Endodermal cell (in vitro differentiated cells): ENCODE measurements at regions not wholly inside any gene's neighbourhood (a gene's known extent, or its start where the extent isn't known, plus 50 kb on each side); places are given as distances from the start of the nearest gene placed in this dataset.

Experiments
- DNase-seq: peaks from one replicate; pipeline ENCODE4 v3.0.0-alpha.2; 2017
- H3K27ac ChIP-seq: 2 replicates; pipeline ENCODE4 v1.5.1; 2013; ENCODE audit warnings: mild to moderate bottlenecking, low read depth, low read length, moderate library complexity
- H3K27me3 ChIP-seq: 2 replicates; pipeline ENCODE4 v1.6.1; 2013; ENCODE audit warnings: mild to moderate bottlenecking, low read length, moderate library complexity; ENCODE audit not compliant: insufficient read depth, control insufficient read depth, poor library complexity, severe bottlenecking
- H3K36me3 ChIP-seq: 2 replicates; pipeline ENCODE4 v1.7.0; 2013; ENCODE audit warnings: mild to moderate bottlenecking, low read length, moderate library complexity; ENCODE audit not compliant: control insufficient read depth, insufficient read depth
- H3K4me1 ChIP-seq: one replicate; pipeline ENCODE4 v1.7.0; 2013; ENCODE audit warnings: low read length; ENCODE audit not compliant: control insufficient read depth, insufficient read depth
- H3K4me3 ChIP-seq: 2 replicates; pipeline ENCODE4 v1.5.1; 2013; ENCODE audit warnings: mild to moderate bottlenecking, low read length, moderate library complexity
- H3K9ac ChIP-seq: 2 replicates; pipeline ENCODE4 v1.6.1; 2013; ENCODE audit warnings: mild to moderate bottlenecking, low read length, moderate library complexity; ENCODE audit not compliant: poor library complexity, severe bottlenecking; ENCODE audit errors: extremely low read depth
- H3K9me3 ChIP-seq: 2 replicates; pipeline ENCODE4 v1.6.1; 2013; ENCODE audit warnings: mild to moderate bottlenecking, low read length, moderate library complexity; ENCODE audit not compliant: control insufficient read depth
- H3K27ac Mint-ChIP-seq: 2 replicates; pipeline ENCODE4 v1.8.0; 2020; ENCODE audit warnings: mixed read lengths
- H3K27me3 Mint-ChIP-seq: 2 replicates; pipeline ENCODE4 v1.8.0; 2021; ENCODE audit warnings: mild to moderate bottlenecking, mixed read lengths; ENCODE audit not compliant: insufficient read depth
- H3K36me3 Mint-ChIP-seq: 2 replicates; pipeline ENCODE4 v1.8.0; 2020; ENCODE audit warnings: low read depth, mixed read lengths
- H3K4me1 Mint-ChIP-seq: 2 replicates; pipeline ENCODE4 v1.8.0; 2020; ENCODE audit warnings: mixed read lengths
- H3K4me3 Mint-ChIP-seq: 2 replicates; pipeline ENCODE4 v1.8.0; 2020; ENCODE audit warnings: mild to moderate bottlenecking, moderate library complexity, mixed read lengths
- H3K9me3 Mint-ChIP-seq: 2 replicates; pipeline ENCODE4 v1.8.0; 2020; ENCODE audit warnings: mild to moderate bottlenecking, mixed read lengths
- CTCF ChIP-seq: fragments of 200-600 bp; sonication (generic); conservative IDR thresholded peaks from 2 replicates; pipeline ENCODE4 v1.5.0; 2021; ENCODE audit warnings: antibody characterized with exemption, mild to moderate bottlenecking
- WGBS, 2 experiments: methylation state at CpG; one replicate each; pipeline versions ENCODE4 v1.1.5 to v1.1.7; 2013; ENCODE audit warnings: missing lambda C conversion rate in 2 of 2, mixed read lengths in 1 of 2; ENCODE audit not compliant: insufficient coverage in 1 of 2, insufficient read length in 1 of 2; 5-methylcytosine and 5-hydroxymethylcytosine counted together

GRCh38 chr7:68258609-68259008 lies 1262.0 kb downstream of the TYW1 start:
- H3K27ac Mint-ChIP-seq = no peak overlapping the region

GRCh38 chr7:68265258-68265657 lies 1268.6 kb downstream of the TYW1 start:
- DNase-seq = no peak
- H3K27me3 ChIP-seq = no peaks in the 10 kb centered on the region
- no peak overlapping the region for H3K27ac ChIP-seq
- no peak for TF ChIP-seq CTCF
- H3K9ac ChIP-seq = no peak overlapping the region
- Mint-ChIP-seq H3K27ac (no peak overlapping the region), H3K36me3 (no peaks in the 10 kb centered on the region), H3K4me1 (no peaks in the 10 kb centered on the region), H3K9me3 (peaks cover 40% of the 10 kb centered on the region), H3K4me3 (no peak overlapping the region), H3K27me3 (no peaks in the 10 kb centered on the region)
- no peaks in the 10 kb centered on the region for H3K36me3 ChIP-seq
- H3K4me1 ChIP-seq = no peaks in the 10 kb centered on the region
- 91% methylated on average over 2 of the region's 3 CpGs; no CpG with 5 or more reads in 1 of the 2 experiments for WGBS, 2 experiments
- peaks cover 38% of the 10 kb centered on the region for H3K9me3 ChIP-seq
- peak overlapping the region; percentile 28 for H3K4me3 ChIP-seq

More at GRCh38 chr7:68258609-68259008, 1262.0 kb downstream of the TYW1 start:
- DNase-seq = no peak
- Mint-ChIP-seq H3K4me3 (no peak overlapping the region), H3K9me3 (peaks cover 5% of the 10 kb centered on the region), H3K36me3 (no peaks in the 10 kb centered on the region), H3K4me1 (peaks cover 5% of the 10 kb centered on the region), H3K27me3 (peaks cover 27% of the 10 kb centered on the region)
- no peak for TF ChIP-seq CTCF
- 89 to 92% methylated on average over 6 to 8 of the region's 8 CpGs for WGBS, 2 experiments
- Histone ChIP-seq H3K27me3 (peaks cover 12% of the 10 kb centered on the region), H3K4me3 (no peak overlapping the region), H3K27ac (no peak overlapping the region), H3K9me3 (peaks cover 6% of the 10 kb centered on the region), H3K36me3 (no peaks in the 10 kb centered on the region), H3K9ac (no peak overlapping the region), H3K4me1 (no peaks in the 10 kb centered on the region)

- Mint-ChIP-seq H3K9me3 (peaks cover 39% of the 10 kb centered on the region), H3K27me3 (no peaks in the 10 kb centered on the region), H3K27ac (no peak overlapping the region), H3K36me3 (no peaks in the 10 kb centered on the region), H3K4me3 (no peak overlapping the region), H3K4me1 (no peaks in the 10 kb centered on the region)
- Histone ChIP-seq H3K9ac (no peak overlapping the region), H3K4me1 (no peaks in the 10 kb centered on the region), H3K27me3 (no peaks in the 10 kb centered on the region), H3K27ac (no peak overlapping the region), H3K36me3 (no peaks in the 10 kb centered on the region), H3K9me3 (peaks cover 35% of the 10 kb centered on the region), H3K4me3 (peak overlapping the region; percentile 28)
- no peak for DNase-seq
- WGBS, 2 experiments = 93 to 95% methylated on average over 3 to 9 of the region's 9 CpGs
- no peak for TF ChIP-seq CTCF
Observed at GRCh38 chr7:68266004-68266579, 1269.5 kb downstream of the TYW1 start.
